ENCODE measurements at regions not wholly inside any gene's neighbourhood (a gene's known extent, or its start where the extent isn't known, plus 50 kb on each side); places are given as distances from the start of the nearest gene placed in this dataset.

- TF ChIP-seq CTCF (IDR thresholded peaks at IDR 0.05; ENCODE audit: low read depth, low read length), result no peak
- no peak for TF ChIP-seq EZH2phosphoT487 (IDR thresholded peaks at IDR 0.05; ENCODE audit: low read depth)
Observed at GRCh38 chr12:124378926-124379325, 84.0 kb downstream of the RFLNA start.

All from OCI-LY3 (cell line).